HG03457 (cell line): ENCODE measurements at regions not wholly inside any gene's neighbourhood (a gene's known extent, or its start where the extent isn't known, plus 50 kb on each side); places are given as distances from the start of the nearest gene placed in this dataset.
A peak's percentile ranks its signal among the peaks of the same experiment; 100 is the strongest.
"Not testable (repeated sequence)": the region's sequence is repeated elsewhere in the genome, so short reads cannot be mapped to it uniquely, and the experiment has no call there.

ENCODE experiments used
- ATAC-seq: cut with Tn5 transposase; IDR thresholded peaks from one replicate; pipeline ENCODE4 v1.9.1; 2021; ENCODE audit warnings: moderate number of reproducible peaks; ENCODE audit not compliant: unreplicated experiment

DNA sequence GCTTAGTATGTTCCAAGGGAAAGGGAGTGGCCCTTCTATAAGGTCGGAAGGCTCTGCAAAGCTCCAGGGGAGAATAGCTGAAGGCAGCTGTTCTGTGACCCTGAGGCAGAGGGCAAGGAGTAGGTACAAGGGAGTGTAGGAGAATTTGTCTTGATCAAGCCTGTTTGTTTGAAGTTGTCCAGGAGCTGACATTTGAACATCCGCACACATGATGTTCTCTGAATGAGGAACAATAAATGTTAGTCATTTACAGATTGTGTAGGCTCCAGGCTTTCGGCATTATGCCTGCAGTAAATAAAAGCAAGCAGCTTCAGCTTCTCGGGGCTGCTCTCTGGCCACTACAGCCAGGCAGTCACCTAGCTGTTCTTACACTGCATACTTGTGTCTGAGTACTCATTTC is 52.7 kb downstream of the CTAGE6 start:
- ATAC-seq = not testable (repeated sequence)

DNA sequence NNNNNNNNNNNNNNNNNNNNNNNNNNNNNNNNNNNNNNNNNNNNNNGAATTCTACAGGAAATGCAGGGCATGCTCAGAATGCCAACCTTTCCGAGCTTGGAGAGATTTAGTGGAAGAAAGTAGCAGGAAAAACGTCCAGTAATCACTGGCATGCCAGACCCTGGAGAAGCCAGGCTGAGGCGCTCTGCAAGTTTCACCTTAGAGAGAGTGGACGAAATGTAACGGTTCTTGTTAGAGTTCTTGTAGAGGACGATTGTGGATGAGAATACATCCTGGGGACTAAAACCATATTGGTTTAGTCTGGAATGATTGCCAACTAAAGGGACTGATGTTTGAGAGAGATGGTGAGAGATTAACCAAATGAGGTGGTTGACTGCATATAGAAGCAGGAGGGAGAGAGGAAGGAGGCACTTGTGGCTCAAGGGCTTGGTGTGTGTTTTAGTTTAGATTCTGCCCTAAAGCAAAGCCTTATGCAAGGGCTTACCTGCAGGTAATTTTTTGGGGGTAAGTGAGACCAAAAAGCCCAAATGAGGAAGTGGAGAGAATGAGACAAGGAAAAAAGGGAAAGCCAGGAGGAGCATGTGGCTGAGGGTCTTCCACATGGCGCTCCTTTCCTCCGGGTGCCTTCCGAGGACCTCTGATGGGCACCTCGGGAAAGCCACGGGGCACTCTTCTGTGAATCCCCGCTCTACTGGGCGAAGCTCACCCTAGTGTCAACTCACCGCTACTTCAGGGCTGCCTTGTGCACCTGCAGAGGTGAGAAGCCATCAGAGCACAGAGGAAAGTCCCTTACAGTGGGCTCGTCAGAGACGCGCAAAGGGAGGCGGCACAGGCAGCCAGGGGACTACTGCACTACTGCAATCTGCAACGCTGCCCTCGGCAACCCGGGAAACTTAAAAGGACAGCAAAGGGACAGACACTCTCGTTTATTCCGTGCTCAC is 56.5 kb downstream of the CTAGE6 start:
- peak; percentile 98 for ATAC-seq
